ENCODE measurements at regions not wholly inside any gene's neighbourhood (a gene's known extent, or its start where the extent isn't known, plus 50 kb on each side); places are given as distances from the start of the nearest gene placed in this dataset.

DNA sequence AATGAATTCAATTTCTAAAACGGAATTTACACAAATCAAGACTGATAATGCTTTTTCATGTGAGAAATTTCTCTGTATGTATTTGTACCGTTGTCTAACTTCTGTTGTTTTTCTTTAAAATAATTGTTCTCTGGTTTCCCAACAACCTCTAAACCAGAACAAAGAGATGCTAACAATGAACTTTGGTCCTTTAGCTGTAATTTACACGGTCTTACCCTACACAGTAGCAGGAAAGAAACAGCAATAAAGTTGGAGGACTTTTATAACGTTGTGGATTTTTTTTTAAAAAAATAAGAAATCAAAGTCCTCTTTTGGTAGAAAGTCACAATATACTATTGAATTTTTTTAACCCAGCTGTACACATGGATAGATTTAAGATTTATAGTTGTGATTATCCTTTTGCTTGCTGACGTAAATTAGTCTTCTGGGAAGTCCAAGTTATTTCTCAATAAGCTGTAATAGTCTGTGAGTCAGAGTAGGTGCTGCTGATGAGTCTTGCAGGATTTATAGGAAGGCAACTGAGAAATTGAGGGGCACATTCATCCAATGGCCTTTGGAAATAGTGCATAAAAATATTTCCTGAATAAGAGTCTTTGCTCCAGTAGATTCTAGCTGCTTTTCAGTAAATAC lies 76.8 kb upstream of the PCSK1 start:
- 42% methylated on average over 5 of the region's 5 CpGs for WGBS
- H3K27ac ChIP-seq (ENCODE audit: low read depth), result no peak overlapping the region
- no peaks in the 10 kb centered on the region for H3K4me1 ChIP-seq (ENCODE audit: insufficient read depth)
- H3K36me3 ChIP-seq (ENCODE audit: insufficient read depth), result no peaks in the 10 kb centered on the region
- H3K4me3 ChIP-seq (ENCODE audit: low read depth, low read length), result no peak overlapping the region
- DNase-seq (ENCODE audit: extremely low spot score), result no peak

DNA sequence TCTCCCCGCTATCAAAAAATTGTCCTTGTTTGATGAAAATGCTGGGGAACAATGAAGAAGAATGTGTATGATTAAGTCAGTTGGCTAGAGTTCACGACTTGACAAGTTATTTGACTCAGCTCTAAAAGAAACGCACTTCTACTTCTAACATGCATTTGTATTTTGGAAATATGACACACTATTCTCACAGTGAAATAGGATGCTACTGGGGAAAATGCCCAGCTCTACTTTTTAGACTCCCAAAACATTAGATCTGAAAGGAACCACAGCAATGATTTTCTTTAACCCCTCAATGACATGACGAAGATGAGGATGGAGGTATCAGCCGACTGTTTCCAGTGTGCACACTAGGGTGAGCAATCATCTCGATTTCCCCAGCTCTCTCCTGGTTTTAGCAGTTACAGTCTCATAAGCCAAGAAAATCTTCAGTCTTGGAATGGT lies 83.6 kb upstream of the PCSK1 start:
- H3K4me3 ChIP-seq (ENCODE audit: low read depth, low read length), result no peak overlapping the region
- no peak for DNase-seq (ENCODE audit: extremely low spot score)
- no peak overlapping the region for H3K27ac ChIP-seq (ENCODE audit: low read depth)
- no peaks in the 10 kb centered on the region for H3K4me1 ChIP-seq (ENCODE audit: insufficient read depth)
- no peaks in the 10 kb centered on the region for H3K36me3 ChIP-seq (ENCODE audit: insufficient read depth)
- 42% methylated on average over 6 of the region's 6 CpGs for WGBS

DNA sequence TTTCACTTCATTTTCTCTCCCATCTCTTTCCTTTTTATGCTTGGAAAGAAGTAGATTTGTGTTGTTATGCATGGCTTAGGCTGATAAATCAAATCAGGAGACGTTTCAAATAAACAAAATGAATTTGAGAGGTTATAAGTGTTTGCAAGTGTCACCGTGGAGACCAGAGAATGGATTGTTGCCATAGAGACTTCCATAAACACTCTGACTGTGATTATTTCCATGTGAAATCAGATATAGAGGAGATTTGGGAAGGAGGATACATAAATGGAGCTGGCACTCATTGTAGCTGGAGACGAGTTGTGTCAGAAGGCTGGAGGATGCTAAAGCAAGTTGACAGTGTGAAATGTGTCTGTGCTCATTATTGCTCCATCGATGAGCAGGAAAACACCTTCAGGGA lies 84.2 kb upstream of the PCSK1 start:
- Histone ChIP-seq H3K36me3 (ENCODE audit: insufficient read depth) (no peaks in the 10 kb centered on the region), H3K4me1 (ENCODE audit: insufficient read depth) (no peaks in the 10 kb centered on the region), H3K27ac (ENCODE audit: low read depth) (no peak overlapping the region), H3K4me3 (ENCODE audit: low read depth, low read length) (no peak overlapping the region)
- WGBS, result 19% methylated on average over 4 of the region's 4 CpGs
- DNase-seq (ENCODE audit: extremely low spot score), result no peak

DNA sequence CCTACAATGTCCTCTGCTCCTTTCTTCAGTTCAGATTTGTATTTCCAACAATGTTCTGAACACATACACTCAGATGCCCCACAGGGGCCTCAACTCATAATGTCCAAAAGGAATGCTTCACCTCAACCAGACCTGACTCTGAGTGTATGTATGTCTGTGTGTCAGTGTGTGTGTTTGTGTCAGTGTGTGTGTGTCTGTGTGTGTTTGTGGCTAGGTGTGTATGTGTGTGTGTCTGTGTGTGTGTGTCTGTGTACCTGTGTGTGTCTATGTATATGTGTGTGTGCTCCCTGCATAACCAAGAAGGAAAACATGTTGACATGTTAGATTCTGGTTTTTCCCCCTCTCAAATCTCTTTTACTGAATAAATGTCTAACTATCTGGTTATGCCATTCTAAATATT lies 87.3 kb upstream of the PCSK1 start:
- Histone ChIP-seq H3K4me3 (ENCODE audit: low read depth, low read length) (no peak overlapping the region), H3K27ac (ENCODE audit: low read depth) (no peak overlapping the region), H3K36me3 (ENCODE audit: insufficient read depth) (no peaks in the 10 kb centered on the region), H3K4me1 (ENCODE audit: insufficient read depth) (no peaks in the 10 kb centered on the region)
- no peak for DNase-seq (ENCODE audit: extremely low spot score)

DNA sequence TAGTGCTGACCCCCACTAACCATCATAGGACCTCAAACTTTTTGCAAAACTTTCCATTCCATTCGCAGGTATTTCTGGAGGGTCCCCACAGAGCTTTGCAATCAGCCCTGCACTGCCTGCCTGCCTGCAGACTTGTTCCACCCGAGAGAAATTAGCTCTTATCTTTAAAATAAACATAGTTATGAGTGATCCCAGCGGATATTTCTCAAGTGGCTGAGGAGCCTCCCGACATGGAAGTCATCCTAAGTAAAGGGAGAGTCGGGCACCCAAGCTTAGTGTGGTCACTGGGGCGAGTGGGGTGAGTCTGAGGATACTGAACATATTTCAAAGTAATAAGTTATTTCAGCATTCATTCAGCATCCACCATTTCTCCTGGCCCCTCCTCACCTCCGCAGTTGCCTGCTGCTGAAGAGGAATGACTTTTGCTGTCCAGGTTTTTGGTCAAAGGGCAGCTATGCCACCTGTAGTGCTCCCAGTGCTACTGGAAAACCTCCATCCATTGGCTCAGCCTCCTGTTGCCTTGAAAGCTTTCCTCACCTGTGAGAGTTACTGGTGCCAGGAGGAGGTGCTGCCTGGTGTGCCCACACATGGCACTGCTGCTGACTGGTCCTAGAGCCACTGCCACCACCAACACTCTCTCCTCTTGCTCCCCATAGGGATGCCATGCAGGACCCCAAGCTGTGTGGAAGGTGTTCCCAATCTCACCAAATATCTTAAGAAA lies 89.7 kb upstream of the PCSK1 start:
- Histone ChIP-seq H3K4me3 (ENCODE audit: low read depth, low read length) (no peak overlapping the region), H3K27ac (ENCODE audit: low read depth) (no peak overlapping the region), H3K36me3 (ENCODE audit: insufficient read depth) (no peaks in the 10 kb centered on the region), H3K4me1 (ENCODE audit: insufficient read depth) (no peaks in the 10 kb centered on the region)
- WGBS, result 60% methylated on average over 7 of the region's 7 CpGs
- no peak for DNase-seq (ENCODE audit: extremely low spot score)

DNA sequence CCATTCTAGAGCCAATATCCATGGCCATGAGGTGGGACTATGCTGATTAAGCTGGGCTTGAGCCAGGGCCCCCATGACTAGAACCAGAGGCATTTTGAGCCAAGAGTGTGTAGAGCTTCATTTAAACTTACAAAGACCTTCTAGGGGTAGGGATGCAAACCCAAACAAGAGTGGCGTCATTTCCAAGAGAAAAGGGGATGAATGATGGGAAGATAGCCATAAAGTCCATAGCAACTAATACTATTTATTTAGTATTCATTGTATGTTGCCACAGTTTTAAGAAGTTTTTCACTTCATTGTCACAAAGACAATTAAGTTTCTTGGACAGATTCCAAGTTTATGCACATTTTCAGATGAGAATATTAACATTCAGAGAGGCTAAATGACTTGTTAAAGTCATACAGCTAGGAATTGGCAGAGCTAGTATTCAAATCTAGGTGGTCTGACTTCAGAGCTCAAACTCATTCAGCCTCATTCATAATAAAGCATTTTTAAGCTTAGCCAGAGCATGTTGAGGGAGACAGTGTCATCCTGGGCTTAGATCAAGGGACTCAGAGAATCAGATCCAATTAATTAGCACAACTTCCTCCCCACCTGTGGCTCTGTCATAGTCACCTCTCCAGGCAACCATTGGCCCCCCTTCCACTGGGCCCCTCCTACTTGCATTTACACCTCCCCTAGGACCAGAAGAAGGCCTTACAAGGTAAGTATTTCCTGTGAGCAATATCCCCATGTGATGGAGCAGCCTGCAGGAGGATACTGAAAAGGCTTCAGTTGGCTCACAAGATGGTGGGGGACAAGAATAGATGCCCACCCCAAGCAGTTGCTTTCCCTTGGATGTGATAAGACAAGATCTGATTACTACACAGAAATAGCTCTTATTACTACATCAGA lies 95.0 kb upstream of the PCSK1 start:
- no peak for DNase-seq (ENCODE audit: extremely low spot score)
- no peak overlapping the region for H3K4me3 ChIP-seq (ENCODE audit: low read depth, low read length)
- H3K27ac ChIP-seq (ENCODE audit: low read depth), result no peak overlapping the region
- no peaks in the 10 kb centered on the region for H3K4me1 ChIP-seq (ENCODE audit: insufficient read depth)
- WGBS, result 85% methylated on average over 1 of the region's 1 CpG
- H3K36me3 ChIP-seq (ENCODE audit: insufficient read depth), result no peaks in the 10 kb centered on the region

DNA sequence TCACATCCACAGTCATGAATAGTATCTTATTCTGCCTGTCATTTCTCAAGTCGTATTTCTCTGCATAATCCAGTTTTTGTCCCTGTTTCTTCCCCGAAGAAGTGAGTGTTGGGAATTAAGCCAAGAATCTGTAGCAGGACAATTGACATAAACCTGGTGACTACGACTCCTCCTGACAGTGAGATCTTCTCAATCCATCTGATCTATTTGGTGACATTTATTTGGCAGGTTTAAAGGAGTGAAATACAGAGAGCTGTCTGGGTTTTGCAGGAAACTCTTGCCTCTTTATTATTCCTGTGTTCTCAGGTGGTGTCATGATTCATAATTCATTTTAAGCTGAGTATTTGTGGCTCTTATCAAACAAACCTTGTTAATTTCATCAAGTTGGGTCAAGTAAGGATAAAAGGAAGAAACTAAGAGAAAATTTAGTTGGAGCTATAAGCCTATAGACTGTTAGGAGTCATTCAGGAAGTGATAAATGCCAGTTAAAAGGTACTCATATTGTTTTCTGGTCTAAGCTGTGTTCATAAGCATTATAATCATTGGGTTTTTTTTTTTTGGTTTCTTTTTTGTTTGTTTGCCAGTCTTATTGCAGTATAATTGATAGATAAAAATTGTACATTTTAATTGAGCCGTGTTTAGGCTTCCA lies 95.9 kb upstream of the PCSK1 start:
- Histone ChIP-seq H3K4me1 (ENCODE audit: insufficient read depth) (no peaks in the 10 kb centered on the region), H3K4me3 (ENCODE audit: low read depth, low read length) (no peak overlapping the region), H3K27ac (ENCODE audit: low read depth) (no peak overlapping the region), H3K36me3 (ENCODE audit: insufficient read depth) (no peaks in the 10 kb centered on the region)
- DNase-seq (ENCODE audit: extremely low spot score), result no peak
- WGBS, result 40% methylated on average over 4 of the region's 4 CpGs

DNA sequence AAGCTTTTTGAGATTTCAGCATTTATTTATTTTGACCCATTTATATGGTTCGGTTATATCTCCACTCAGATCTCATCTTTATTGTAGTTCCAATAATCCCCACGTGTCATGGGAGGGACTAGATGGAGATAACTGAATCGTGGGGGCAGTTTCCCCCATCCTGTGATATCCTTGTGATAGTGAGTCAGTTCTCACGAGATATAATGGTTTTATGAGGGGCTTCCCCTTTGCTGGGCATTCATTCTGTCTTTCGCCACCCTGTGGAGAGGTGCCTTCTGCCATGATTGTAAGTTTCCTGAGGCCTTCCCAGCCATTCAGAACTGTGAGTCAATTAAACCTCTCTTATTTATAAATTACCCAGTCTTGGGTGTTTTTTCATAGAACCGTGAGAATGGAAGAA lies 96.5 kb upstream of the PCSK1 start:
- 51% methylated on average over 6 of the region's 6 CpGs for WGBS
- DNase-seq (ENCODE audit: extremely low spot score), result no peak
- H3K36me3 ChIP-seq (ENCODE audit: insufficient read depth), result no peaks in the 10 kb centered on the region
- H3K4me1 ChIP-seq (ENCODE audit: insufficient read depth), result no peaks in the 10 kb centered on the region
- H3K4me3 ChIP-seq (ENCODE audit: low read depth, low read length), result no peak overlapping the region
- no peak overlapping the region for H3K27ac ChIP-seq (ENCODE audit: low read depth)

DNA sequence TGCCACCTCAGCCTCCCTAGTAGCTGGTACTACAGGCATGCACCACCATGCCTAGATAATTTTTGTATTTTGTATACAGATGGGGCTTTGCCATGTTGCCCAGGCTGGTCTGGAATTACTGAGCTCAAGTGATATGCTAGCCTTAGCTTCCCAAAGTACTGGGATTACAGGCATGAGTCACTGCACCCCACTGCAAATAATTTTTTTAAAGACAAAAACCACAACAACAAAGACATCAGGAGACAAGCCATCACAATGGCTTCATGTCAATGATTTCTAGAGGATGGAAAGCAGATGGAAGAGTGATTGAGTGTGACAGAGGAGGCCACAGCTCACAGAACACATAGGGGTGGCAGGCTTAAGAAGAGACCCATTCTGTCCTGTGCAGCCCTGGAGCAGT lies 97.9 kb upstream of the PCSK1 start:
- no peaks in the 10 kb centered on the region for H3K36me3 ChIP-seq (ENCODE audit: insufficient read depth)
- no peak for DNase-seq (ENCODE audit: extremely low spot score)
- no peak overlapping the region for H3K27ac ChIP-seq (ENCODE audit: low read depth)
- no peaks in the 10 kb centered on the region for H3K4me1 ChIP-seq (ENCODE audit: insufficient read depth)
- H3K4me3 ChIP-seq (ENCODE audit: low read depth, low read length), result no peak overlapping the region

DNA sequence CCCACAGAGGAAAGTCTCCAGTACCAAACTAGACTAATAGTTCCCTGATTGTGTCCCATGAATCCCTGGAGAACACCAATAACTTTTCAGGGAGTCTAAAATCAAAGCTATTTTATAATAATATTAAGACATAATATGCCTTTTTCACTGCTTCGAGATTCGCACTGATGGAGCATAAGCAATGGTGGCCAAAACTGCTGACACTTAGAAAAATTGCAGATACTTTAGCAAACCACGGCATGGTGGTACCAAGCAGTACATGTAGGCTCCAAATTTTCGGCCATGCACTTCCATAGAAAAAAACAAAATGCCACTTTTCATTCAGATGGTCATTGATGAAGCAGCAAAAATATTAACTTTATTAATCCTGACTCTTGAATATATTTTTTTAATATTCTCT lies 100.3 kb upstream of the PCSK1 start:
- no peaks in the 10 kb centered on the region for H3K4me1 ChIP-seq (ENCODE audit: insufficient read depth)
- H3K27ac ChIP-seq (ENCODE audit: low read depth), result no peak overlapping the region
- H3K4me3 ChIP-seq (ENCODE audit: low read depth, low read length), result no peak overlapping the region
- DNase-seq (ENCODE audit: extremely low spot score), result no peak
- no peaks in the 10 kb centered on the region for H3K36me3 ChIP-seq (ENCODE audit: insufficient read depth)
- WGBS, result 91% methylated on average over 4 of the region's 4 CpGs

DNA sequence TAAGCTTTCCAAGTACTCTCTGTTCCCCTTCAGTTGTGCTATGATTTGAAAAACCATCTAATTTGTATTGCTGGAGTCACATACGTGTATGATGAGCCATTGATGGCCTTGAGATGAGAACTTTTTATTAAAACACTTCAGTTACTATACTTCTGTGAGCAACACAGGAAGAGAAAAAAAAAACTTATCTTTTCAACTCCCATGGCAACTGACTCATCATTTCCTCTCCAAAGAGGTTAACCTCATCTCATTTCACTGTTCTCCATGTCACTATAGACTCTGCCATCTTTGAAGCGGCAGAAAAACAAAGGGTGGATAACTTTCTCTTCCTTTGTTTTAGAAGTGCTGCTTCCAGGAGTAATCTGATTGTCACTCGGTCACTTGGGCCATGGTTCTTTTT lies 104.3 kb upstream of the PCSK1 start:
- Histone ChIP-seq H3K4me3 (ENCODE audit: low read depth, low read length) (no peak overlapping the region), H3K4me1 (ENCODE audit: insufficient read depth) (no peaks in the 10 kb centered on the region), H3K36me3 (ENCODE audit: insufficient read depth) (no peaks in the 10 kb centered on the region), H3K27ac (ENCODE audit: low read depth) (no peak overlapping the region)
- DNase-seq (ENCODE audit: extremely low spot score), result no peak
- 69% methylated on average over 3 of the region's 3 CpGs for WGBS

DNA sequence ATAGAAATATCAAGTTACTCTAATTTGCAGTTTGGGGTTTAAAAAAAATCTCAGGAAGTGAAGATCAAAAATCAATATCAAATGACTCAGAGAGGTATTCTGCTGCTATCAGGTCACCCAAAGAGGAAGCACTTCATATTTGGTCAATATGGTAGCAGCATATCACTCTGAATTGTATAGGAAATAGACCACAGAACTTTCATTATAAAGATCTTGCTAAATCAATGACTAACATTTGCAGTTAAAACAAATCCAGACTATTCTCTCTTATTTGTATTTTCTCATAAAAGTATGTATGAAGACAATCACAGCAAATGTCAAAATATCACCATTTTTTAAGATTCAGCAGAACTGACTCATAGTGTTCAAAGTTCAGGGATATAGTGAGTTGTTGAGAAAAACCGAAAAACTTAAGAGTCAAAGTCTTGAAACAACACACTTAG lies 105.8 kb upstream of the PCSK1 start:
- no peak overlapping the region for H3K27ac ChIP-seq (ENCODE audit: low read depth)
- no peaks in the 10 kb centered on the region for H3K36me3 ChIP-seq (ENCODE audit: insufficient read depth)
- no peaks in the 10 kb centered on the region for H3K4me1 ChIP-seq (ENCODE audit: insufficient read depth)
- no peak for DNase-seq (ENCODE audit: extremely low spot score)
- WGBS, result 84% methylated on average over 1 of the region's 1 CpG
- no peak overlapping the region for H3K4me3 ChIP-seq (ENCODE audit: low read depth, low read length)

DNA sequence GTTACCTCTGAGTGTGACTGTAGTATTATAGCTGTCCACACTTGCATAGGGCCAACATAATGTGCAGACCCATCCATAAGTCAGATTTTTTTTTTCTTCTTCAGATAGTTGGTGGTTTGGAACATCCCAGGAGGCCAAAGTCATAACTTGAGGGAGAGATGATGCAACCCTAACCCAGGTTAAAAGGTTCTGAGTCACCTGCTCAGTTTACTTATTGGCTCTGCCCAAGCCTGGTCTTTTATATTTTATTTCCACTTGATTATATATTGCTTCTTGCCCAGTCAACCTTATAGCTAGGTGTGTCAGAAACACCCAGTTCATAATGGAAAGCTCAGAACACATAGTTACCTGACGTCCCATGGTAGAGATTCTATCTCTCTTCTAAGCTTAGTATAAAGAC lies 113.1 kb upstream of the PCSK1 start:
- 60% methylated on average over 1 of the region's 1 CpG for WGBS
- no peak overlapping the region for H3K4me3 ChIP-seq (ENCODE audit: low read depth, low read length)

More for the DNA sequence above, 113.1 kb upstream of the PCSK1 start:
- Histone ChIP-seq H3K36me3 (ENCODE audit: insufficient read depth) (no peaks in the 10 kb centered on the region), H3K27ac (ENCODE audit: low read depth) (no peak overlapping the region), H3K4me1 (ENCODE audit: insufficient read depth) (no peaks in the 10 kb centered on the region)
- DNase-seq (ENCODE audit: extremely low spot score), result no peak

All from urinary bladder (tissue), 3 donors.